H1 (cell line): ENCODE measurements at regions not wholly inside any gene's neighbourhood (a gene's known extent, or its start where the extent isn't known, plus 50 kb on each side); places are given as distances from the start of the nearest gene placed in this dataset.

ENCODE experiments used
- CTCF ChIA-PET: fragments of 300-600 bp; sonication (Branson Sonifier 250); formaldehyde crosslinking; loops from one replicate; lab custom pipeline; 2021; ENCODE audit not compliant: partially characterized antibody; lab: Charles Lee
- POLR2A ChIA-PET: fragments of 300-600 bp; sonication (Branson Sonifier 250); formaldehyde crosslinking; loops from one replicate; lab custom pipeline; 2021; ENCODE audit warnings: inconsistent platforms; ENCODE audit not compliant: partially characterized antibody; lab: Charles Lee
- DNase-seq, 2 experiments: peaks; one replicate each; pipeline versions ENCODE4 v3.0.0 to v3.0.0-alpha.2; 2010 to 2022; ENCODE audit warnings: low spot score in 2 of 2, low read depth in 1 of 2, mixed read lengths in 1 of 2
- FAIRE-seq: peaks from 2 replicates; lab custom pipeline; 2011; peaks lifted over from hg19 to GRCh38; lab: Jason Lieb, UNC
- H2AFZ ChIP-seq: 2 replicates; pipeline ENCODE4 v1.8.1; 2012; ENCODE audit warnings: low read length, inconsistent platforms
- H2AK5ac ChIP-seq: 2 replicates; pipeline ENCODE4 v1.6.1; 2013; ENCODE audit warnings: low read depth, low read length
- H2BK120ac ChIP-seq: replicated peaks from 2 replicates; pipeline ENCODE3; 2013; ENCODE audit warnings: low read depth, low read length, inconsistent platforms
- H2BK12ac ChIP-seq: 2 replicates; pipeline ENCODE4 v1.6.1; 2013; ENCODE audit warnings: low read depth, low read length
- H2BK15ac ChIP-seq: 2 replicates; pipeline ENCODE4 v1.6.1; 2013; ENCODE audit warnings: low read length
- H2BK20ac ChIP-seq: 2 replicates; pipeline ENCODE4 v1.6.1; 2013; ENCODE audit warnings: low read length
- H2BK5ac ChIP-seq: 2 replicates; pipeline ENCODE4 v1.6.1; 2013; ENCODE audit warnings: low read depth, low read length
- H3K14ac ChIP-seq: 2 replicates; pipeline ENCODE4 v1.6.1; 2013; ENCODE audit warnings: inconsistent platforms; ENCODE audit not compliant: insufficient read length
- H3K18ac ChIP-seq: 2 replicates; pipeline ENCODE4 v1.6.1; 2013; ENCODE audit warnings: low read length; ENCODE audit errors: extremely low read depth
- H3K23ac ChIP-seq: 2 replicates; pipeline ENCODE4 v1.6.1; 2013; ENCODE audit warnings: inconsistent platforms; ENCODE audit not compliant: insufficient read length
- H3K23me2 ChIP-seq: 2 replicates; pipeline ENCODE4 v1.6.1; 2013; ENCODE audit warnings: low read depth, low read length
- H3K27ac ChIP-seq: 2 replicates; pipeline ENCODE4 v1.6.1; 2011; ENCODE audit warnings: low read depth, low read length, inconsistent platforms
- H3K27me3 ChIP-seq, 4 experiments: replicated peaks in 1 of 4; 1 replicate in 1 of 4; 2 replicates in 3 of 4; pipeline versions ENCODE4 v1.6.1 to v1.8.1; 2011 to 2013; ENCODE audit warnings: low read length in 3 of 4, mild to moderate bottlenecking in 3 of 4, inconsistent platforms in 2 of 4, mixed read lengths in 2 of 4, moderate library complexity in 1 of 4; ENCODE audit not compliant: control insufficient read depth in 3 of 4, insufficient read depth in 3 of 4; ENCODE audit errors: extremely low read depth in 1 of 4
- H3K36me3 ChIP-seq, 4 experiments: 2 replicates each; pipeline versions ENCODE4 v1.6.1 to v1.8.1; 2011 to 2013; ENCODE audit warnings: mild to moderate bottlenecking in 4 of 4, low read length in 3 of 4, moderate library complexity in 2 of 4, control low read depth in 1 of 4, inconsistent platforms in 1 of 4; ENCODE audit not compliant: insufficient read depth in 4 of 4, control insufficient read depth in 2 of 4
- H3K4ac ChIP-seq: replicated peaks from 2 replicates; pipeline ENCODE3; 2013; ENCODE audit warnings: low read length, low read depth, mixed read lengths, inconsistent platforms; ENCODE audit not compliant: insufficient read length
- H3K4me1 ChIP-seq, 4 experiments: replicated peaks in 1 of 4; 1 replicate in 1 of 4; 2 replicates in 3 of 4; pipeline versions ENCODE4 v1.6.1 to v1.8.1; 2011 to 2013; ENCODE audit warnings: low read length in 3 of 4, inconsistent platforms in 2 of 4, mixed read lengths in 1 of 4; ENCODE audit not compliant: insufficient read depth in 4 of 4, control insufficient read depth in 3 of 4
- H3K4me2 ChIP-seq, 2 experiments: 2 replicates each; pipeline versions ENCODE4 v1.6.1 to v1.8.1; 2011 to 2013; ENCODE audit warnings: low read depth in 2 of 2, low read length in 2 of 2, control low read depth in 1 of 2, inconsistent platforms in 1 of 2, mild to moderate bottlenecking in 1 of 2; ENCODE audit not compliant: insufficient read depth in 1 of 2
- H3K4me3 ChIP-seq, 4 experiments: fragments of 200-600, 300-600 bp in 1 of 4; sonication (generic), shearing (Covaris generic), sonication (Bioruptor Twin) in 1 of 4; 2 replicates each; pipeline versions ENCODE4 v1.5.1 to v1.8.1; 2011 to 2016; ENCODE audit warnings: low read length in 4 of 4, low read depth in 3 of 4, control low read depth in 2 of 4, inconsistent platforms in 2 of 4, mild to moderate bottlenecking in 2 of 4, mixed read lengths in 1 of 4, moderate library complexity in 1 of 4; ENCODE audit not compliant: insufficient read depth in 2 of 4; ENCODE audit errors: extremely low read depth in 1 of 4
- H3K56ac ChIP-seq: replicated peaks from 2 replicates; pipeline ENCODE3; 2013; ENCODE audit warnings: low read depth, mild to moderate bottlenecking, mixed read lengths, low read length, inconsistent platforms; ENCODE audit not compliant: insufficient read length
- H3K79me1 ChIP-seq: 2 replicates; pipeline ENCODE4 v1.6.1; 2013; ENCODE audit warnings: low read depth, low read length, control low read depth
- H3K79me2 ChIP-seq, 2 experiments: 2 replicates each; pipeline versions ENCODE4 v1.6.1 to v1.8.1; 2012 to 2013; ENCODE audit warnings: low read length in 2 of 2, mild to moderate bottlenecking in 2 of 2, inconsistent platforms in 1 of 2; ENCODE audit not compliant: insufficient read depth in 2 of 2, control insufficient read depth in 1 of 2
- H3K9ac ChIP-seq, 4 experiments: replicated peaks in 1 of 4; 1 replicate in 1 of 4; 2 replicates in 3 of 4; pipeline versions ENCODE4 v1.6.1 to v1.8.1; 2011 to 2013; ENCODE audit warnings: low read depth in 3 of 4, low read length in 3 of 4, control low read depth in 2 of 4, mild to moderate bottlenecking in 2 of 4, moderate library complexity in 2 of 4, inconsistent platforms in 1 of 4; ENCODE audit errors: extremely low read depth in 1 of 4
- H3K9me3 ChIP-seq, 2 experiments: 2 replicates each; pipeline versions ENCODE4 v1.6.1 to v1.8.1; 2012 to 2013; ENCODE audit warnings: mild to moderate bottlenecking in 2 of 2, moderate library complexity in 2 of 2, control low read depth in 1 of 2, inconsistent platforms in 1 of 2, low read depth in 1 of 2, low read length in 1 of 2, mixed read lengths in 1 of 2; ENCODE audit not compliant: insufficient read depth in 2 of 2
- H4K20me1 ChIP-seq, 2 experiments: replicated peaks in 1 of 2; 2 replicates each; pipeline versions ENCODE3 to v1.8.1; 2011 to 2013; ENCODE audit warnings: inconsistent platforms in 2 of 2, low read length in 2 of 2, mild to moderate bottlenecking in 1 of 2; ENCODE audit not compliant: insufficient read depth in 2 of 2, control insufficient read depth in 1 of 2
- H4K5ac ChIP-seq: 2 replicates; pipeline ENCODE4 v1.6.1; 2013; ENCODE audit warnings: low read length, low read depth, mixed read lengths, inconsistent platforms; ENCODE audit not compliant: insufficient read length
- H4K8ac ChIP-seq: 2 replicates; pipeline ENCODE4 v1.8.0; 2013; ENCODE audit warnings: mild to moderate bottlenecking, moderate library complexity, low read length, inconsistent platforms; ENCODE audit not compliant: insufficient read depth; ENCODE audit errors: extremely low read depth
- H4K91ac ChIP-seq: replicated peaks from 2 replicates; pipeline ENCODE3; 2013; ENCODE audit warnings: low read length, mixed read lengths, inconsistent platforms; ENCODE audit not compliant: insufficient read length
- CTCF ChIP-seq, 3 experiments: IDR thresholded peaks; 1 replicate in 2 of 3; 2 replicates in 1 of 3; pipeline versions ENCODE4 v1.5.1 to v1.6.1; 2011; ENCODE audit warnings: low read length in 3 of 3, mild to moderate bottlenecking in 3 of 3, inconsistent platforms in 2 of 3, low read depth in 1 of 3, moderate library complexity in 1 of 3; ENCODE audit not compliant: insufficient read depth in 1 of 3; ENCODE audit errors: control extremely low read depth in 1 of 3
- E2F6 ChIP-seq: IDR thresholded peaks from 2 replicates; pipeline ENCODE4 v1.6.1; 2012; ENCODE audit warnings: inconsistent platforms
- FOSL1 ChIP-seq: IDR thresholded peaks from 2 replicates; pipeline ENCODE4 v1.6.1; 2011; ENCODE audit warnings: mild to moderate bottlenecking, low read depth, low read length, moderate library complexity; ENCODE audit not compliant: insufficient read depth
- HDAC2 ChIP-seq, 2 experiments: fragments of 300-600 bp in 1 of 2; sonication (generic) in 1 of 2; IDR thresholded peaks; 2 replicates each; pipeline ENCODE4 v1.6.1; 2011 to 2012; ENCODE audit warnings: low read depth in 2 of 2, low read length in 2 of 2, mild to moderate bottlenecking in 2 of 2, moderate library complexity in 2 of 2, borderline replicate concordance in 1 of 2, inconsistent platforms in 1 of 2
- MAX ChIP-seq: IDR thresholded peaks from 2 replicates; pipeline ENCODE4 v1.6.1; 2012; ENCODE audit warnings: inconsistent platforms
- NRF1 ChIP-seq: IDR thresholded peaks from 2 replicates; pipeline ENCODE4 v1.6.1; 2011; ENCODE audit warnings: mild to moderate bottlenecking, low read depth, low read length, improper control_type of control experiment
- RNF2 ChIP-seq: fragments of 200-900, 300-1000 bp; sonication (generic); IDR thresholded peaks from 2 replicates; pipeline ENCODE4 v1.7.1; 2016; ENCODE audit warnings: borderline replicate concordance, low read depth, mild to moderate bottlenecking, antibody characterized with exemption, low read length; ENCODE audit not compliant: poor library complexity, severe bottlenecking; ENCODE audit errors: missing control alignments
- SP2 ChIP-seq: IDR thresholded peaks from 2 replicates; pipeline ENCODE4 v1.6.1; 2012; ENCODE audit warnings: mild to moderate bottlenecking, low read length, inconsistent platforms
- TBP ChIP-seq: IDR thresholded peaks from 2 replicates; pipeline ENCODE4 v1.6.1; 2011; ENCODE audit warnings: low read depth, low read length, improper control_type of control experiment
- ZNF274 ChIP-seq: IDR thresholded peaks from 2 replicates; pipeline ENCODE4 v1.7.0; 2012; ENCODE audit warnings: low read length, borderline replicate concordance; ENCODE audit errors: extremely low read depth
- WGBS, 2 experiments: shearing (Covaris generic) in 1 of 2; methylation state at CpG; one replicate each; pipeline versions ENCODE4 v1.1.6 to v1.1.7; 2013 to 2015; ENCODE audit warnings: low lambda C conversion rate in 2 of 2, mixed read lengths in 2 of 2, inconsistent platforms in 1 of 2, low coverage in 1 of 2, missing lambda C conversion rate in 1 of 2; ENCODE audit not compliant: insufficient replicate concordance in 2 of 2, insufficient coverage in 1 of 2, insufficient read length in 1 of 2; ENCODE audit errors: extremely low coverage in 1 of 2, missing lambda C conversion rate in 1 of 2; 5-methylcytosine and 5-hydroxymethylcytosine counted together

GRCh38 chr3:106731230-106731629 is 646.0 kb upstream of the CCDC54 start:
- Histone ChIP-seq H3K23ac (no peak overlapping the region), H2BK15ac (no peak overlapping the region), H2BK20ac (no peak overlapping the region), H2AFZ (no peak overlapping the region), H3K56ac (no peak overlapping the region), H3K14ac (no peak overlapping the region), H3K4ac (no peak overlapping the region), H2BK5ac (no peak overlapping the region), H4K5ac (no peak overlapping the region), H3K18ac (no peak overlapping the region), H3K9me3 (no peaks in the 10 kb centered on the region), H3K27ac (no peak overlapping the region), H3K27me3 (no peaks in the 10 kb centered on the region), H3K79me1 (no peaks in the 10 kb centered on the region), H3K4me2 (no peak overlapping the region), H4K91ac (no peak overlapping the region), H2AK5ac (no peak overlapping the region), H3K4me3 (no peak overlapping the region), H4K20me1 (no peaks in the 10 kb centered on the region), H3K23me2 (no peaks in the 10 kb centered on the region), H4K8ac (no peak overlapping the region), H3K4me1 (no peaks in the 10 kb centered on the region), H2BK12ac (no peak overlapping the region), H3K36me3 (no peaks in the 10 kb centered on the region), H3K79me2 (no peaks in the 10 kb centered on the region), H2BK120ac (no peak overlapping the region), H3K9ac (no peak overlapping the region)
- 94% methylated on average over 2 of the region's 2 CpGs; no CpG with 5 or more reads in 1 of the 2 experiments for WGBS, 2 experiments
- FAIRE-seq: no peak
- CTCF ChIA-PET: interaction anchor here (1.0 to 1.3 kb wide), 2 partner anchors 92 to 337 kb away, joined by 3 read pairs; no protein-coding TSS in a partner anchor
- no peak for DNase-seq
- POLR2A ChIA-PET: no interaction called here
- TF ChIP-seq MAX (no peak), SP2 (no peak), HDAC2 (IDR thresholded peaks at IDR 0.05; ENCODE audit: borderline replicate concordance in 1 of 2, low read depth in 2 of 2, low read length in 2 of 2) (no peak), NRF1 (no peak), CTCF (IDR thresholded peaks at IDR 0.05; ENCODE audit: control extremely low read depth in 1 of 3, insufficient read depth in 1 of 3, low read depth in 1 of 3, low read length in 3 of 3) (no peak), RNF2 (no peak), E2F6 (no peak), FOSL1 (no peak), ZNF274 (no peak), TBP (no peak)
